Nucleus accumbens (tissue), 56 donors: ENCODE measurements at regions not wholly inside any gene's neighbourhood (a gene's known extent, or its start where the extent isn't known, plus 50 kb on each side); places are given as distances from the start of the nearest gene placed in this dataset.
A peak's percentile ranks its signal among the peaks of the same experiment; 100 is the strongest.

ENCODE experiments used
- DNase-seq, 56 donors: peaks; one replicate each; lab custom pipeline; 2025; lab: John Stamatoyannopoulos, UW

- DNase-seq: no peak
Observed at GRCh38 chr7:131254211-131254610, 73.5 kb upstream of the MKLN1 start.

GRCh38 chr7:131255242-131255641 lies 72.4 kb upstream of the MKLN1 start:
- DNase-seq: no peak

GRCh38 chr7:131261476-131261994 lies 66.1 kb upstream of the MKLN1 start:
- DNase-seq: no peak

- DNase-seq: peak in 5 of 56 donors; percentile 12 to 28 (median 13)
Observed at GRCh38 chr7:131265227-131265626, 62.4 kb upstream of the MKLN1 start.

- no peak for DNase-seq
Observed at GRCh38 chr7:131267631-131268030, 60.0 kb upstream of the MKLN1 start.

GRCh38 chr7:131268906-131269305 lies 58.8 kb upstream of the MKLN1 start:
- no peak for DNase-seq

- no peak for DNase-seq
Observed at GRCh38 chr7:131272086-131272485, 55.6 kb upstream of the MKLN1 start.

GRCh38 chr7:131274986-131275385 lies 52.7 kb upstream of the MKLN1 start:
- DNase-seq: no peak

GRCh38 chr7:131276190-131276589 lies 51.5 kb upstream of the MKLN1 start:
- no peak for DNase-seq

GRCh38 chr7:131276748-131277147 lies 50.9 kb upstream of the MKLN1 start:
- DNase-seq: no peak
